Mesodermal cell (in vitro differentiated cells): ENCODE measurements at regions not wholly inside any gene's neighbourhood (a gene's known extent, or its start where the extent isn't known, plus 50 kb on each side); places are given as distances from the start of the nearest gene placed in this dataset.

Experiments
- H3K27ac ChIP-seq: 2 replicates; pipeline ENCODE4 v1.7.0; 2013; ENCODE audit warnings: mild to moderate bottlenecking, low read depth, low read length, moderate library complexity; ENCODE audit not compliant: severe bottlenecking
- H3K36me3 ChIP-seq: 2 replicates; pipeline ENCODE4 v1.7.1; 2013; ENCODE audit warnings: mild to moderate bottlenecking, low read length, moderate library complexity; ENCODE audit not compliant: control insufficient read depth, insufficient read depth
- H3K4me1 ChIP-seq: one replicate; pipeline ENCODE4 v1.7.1; 2013; ENCODE audit warnings: mild to moderate bottlenecking, low read length; ENCODE audit not compliant: insufficient read depth, control insufficient read depth, poor library complexity, severe bottlenecking
- H3K4me3 ChIP-seq: 2 replicates; pipeline ENCODE4 v1.7.0; 2013; ENCODE audit warnings: low read length, control low read depth, mild to moderate bottlenecking; ENCODE audit not compliant: insufficient read depth, poor library complexity, severe bottlenecking; ENCODE audit errors: extremely low read depth
- H3K9me3 ChIP-seq: 2 replicates; pipeline ENCODE4 v1.7.1; 2013; ENCODE audit warnings: mild to moderate bottlenecking, low read length, moderate library complexity; ENCODE audit not compliant: control insufficient read depth
- WGBS, 2 experiments: methylation state at CpG; one replicate each; pipeline ENCODE4 v1.1.5; 2013; ENCODE audit warnings: missing lambda C conversion rate in 2 of 2; ENCODE audit not compliant: insufficient coverage in 2 of 2; 5-methylcytosine and 5-hydroxymethylcytosine counted together

DNA sequence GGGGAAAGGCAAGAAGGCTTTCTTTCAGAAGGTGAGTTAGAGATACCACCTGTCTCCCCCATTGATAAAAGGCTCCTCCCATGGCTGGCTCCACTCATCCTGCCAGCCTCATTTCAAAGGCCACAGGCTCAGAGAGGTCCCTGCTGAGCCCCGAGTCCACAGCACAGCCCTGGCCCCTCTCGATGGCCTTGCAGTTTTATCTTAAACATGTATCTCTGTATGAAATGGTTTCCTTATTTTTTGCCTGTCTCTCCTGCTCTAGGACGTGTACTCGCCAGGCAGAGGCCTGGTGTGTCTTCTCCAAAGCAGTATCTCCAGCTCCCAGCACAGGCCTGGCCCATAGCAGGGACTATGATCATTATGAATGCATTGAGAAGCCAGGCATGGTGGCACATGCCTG is 160.5 kb upstream of the NSMCE3 start:
- no peak overlapping the region for H3K4me3 ChIP-seq
- WGBS, 2 experiments, result 93 to 100% methylated on average over 2 of the region's 4 CpGs
- no peak overlapping the region for H3K27ac ChIP-seq
- H3K9me3 ChIP-seq, result no peaks in the 10 kb centered on the region
- peaks cover 6% of the 10 kb centered on the region for H3K4me1 ChIP-seq
- H3K36me3 ChIP-seq, result no peaks in the 10 kb centered on the region

DNA sequence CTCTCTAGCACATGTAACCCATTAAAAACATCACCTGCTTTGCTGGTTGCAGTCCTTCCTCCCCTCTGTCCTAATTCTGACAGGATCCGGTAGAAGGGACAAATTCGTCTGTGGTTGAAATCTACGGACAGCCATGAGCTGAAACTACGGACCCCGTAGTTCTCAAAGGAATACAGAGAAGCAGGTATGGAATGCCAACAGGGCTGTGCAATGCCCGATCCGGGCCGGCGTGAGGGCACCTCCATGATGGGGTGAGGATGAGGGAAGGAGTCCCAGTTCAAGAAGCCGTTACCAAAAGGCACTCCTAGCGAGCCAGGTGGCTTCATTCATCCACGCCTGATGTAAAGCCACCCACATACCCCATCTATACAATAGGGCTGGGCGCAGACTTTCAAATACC is 160.0 kb upstream of the NSMCE3 start:
- WGBS, 2 experiments, result 86 to 90% methylated on average over 8 to 12 of the region's 13 CpGs
- H3K36me3 ChIP-seq, result no peaks in the 10 kb centered on the region
- no peak overlapping the region for H3K4me3 ChIP-seq
- no peaks in the 10 kb centered on the region for H3K9me3 ChIP-seq
- no peak overlapping the region for H3K27ac ChIP-seq
- H3K4me1 ChIP-seq, result peaks cover 6% of the 10 kb centered on the region

DNA sequence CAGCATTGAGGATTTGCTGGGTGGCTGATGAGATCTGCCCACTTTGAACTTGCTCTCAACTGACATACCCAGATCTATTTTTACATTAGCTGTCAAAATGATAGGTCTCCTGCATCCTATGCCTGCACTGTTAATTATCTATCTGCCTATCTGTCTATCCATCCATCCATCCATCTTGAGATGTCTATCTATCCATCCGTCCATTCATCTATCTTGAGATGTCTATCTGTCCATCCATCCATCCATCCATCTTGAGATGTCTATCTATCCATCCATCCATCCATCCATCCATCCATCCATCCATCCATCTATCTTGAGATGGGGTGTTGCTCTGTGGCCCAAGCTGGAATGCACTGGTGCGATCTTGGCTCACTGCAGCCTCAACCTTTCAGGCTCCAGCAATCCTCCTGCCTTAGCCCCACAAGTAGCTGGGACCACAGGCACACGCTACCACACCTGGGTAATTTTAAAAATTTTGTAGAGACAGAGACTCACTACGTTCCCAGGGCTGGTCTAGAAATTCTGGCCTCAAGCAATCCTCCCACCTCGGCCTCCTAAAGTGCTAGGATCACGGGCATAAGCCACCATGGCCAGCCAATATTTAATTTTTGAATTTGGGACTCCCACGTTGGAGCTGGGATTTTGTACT is 159.4 kb upstream of the NSMCE3 start:
- Histone ChIP-seq H3K4me3 (no peak overlapping the region), H3K27ac (no peak overlapping the region), H3K9me3 (no peaks in the 10 kb centered on the region), H3K4me1 (peaks cover 1% of the 10 kb centered on the region), H3K36me3 (no peaks in the 10 kb centered on the region)
- WGBS, 2 experiments, result 92 to 96% methylated on average over 5 to 7 of the region's 7 CpGs

DNA sequence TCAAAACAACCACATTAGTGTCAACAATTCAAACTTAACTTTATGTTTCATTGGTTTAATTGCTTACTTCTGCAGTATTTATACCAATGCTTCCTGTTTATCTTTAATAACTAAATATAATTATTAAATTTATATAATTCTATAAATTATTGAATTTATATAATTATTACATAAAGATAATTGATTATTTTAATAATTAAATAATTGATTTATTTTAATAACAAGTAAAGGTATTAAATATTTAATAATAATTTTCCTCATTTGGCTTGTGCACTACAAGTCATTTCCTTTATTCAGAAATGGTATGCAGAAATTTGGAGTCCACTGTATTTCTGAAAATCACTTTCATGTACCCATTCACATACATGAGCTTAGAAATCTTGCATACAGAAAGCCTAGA is 156.2 kb upstream of the NSMCE3 start:
- H3K36me3 ChIP-seq, result no peaks in the 10 kb centered on the region
- H3K9me3 ChIP-seq, result no peaks in the 10 kb centered on the region
- H3K4me3 ChIP-seq, result no peak overlapping the region
- H3K27ac ChIP-seq, result no peak overlapping the region
- no peaks in the 10 kb centered on the region for H3K4me1 ChIP-seq

DNA sequence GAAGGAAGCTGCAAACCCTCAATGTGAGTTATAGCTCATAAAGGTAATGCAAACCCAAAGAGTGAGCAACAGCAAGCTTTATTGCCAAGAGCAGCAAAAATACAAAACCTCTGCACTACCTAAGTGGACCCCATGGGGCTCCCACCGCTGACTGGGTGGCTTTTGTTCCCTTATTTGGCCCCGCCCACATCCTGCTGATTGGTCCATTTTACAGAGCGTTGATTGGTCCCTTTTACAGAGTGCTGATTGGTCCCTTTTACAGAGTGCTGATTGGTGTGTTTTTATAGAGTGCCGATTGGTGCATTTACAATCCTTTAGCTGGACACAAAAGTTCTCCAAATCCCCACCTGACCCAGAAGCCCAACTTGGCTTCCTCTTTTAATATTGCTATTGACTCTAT is 154.5 kb upstream of the NSMCE3 start:
- WGBS, 2 experiments, result 67 to 96% methylated on average over 1 to 3 of the region's 4 CpGs
- Histone ChIP-seq H3K36me3 (no peaks in the 10 kb centered on the region), H3K4me1 (peaks cover 10% of the 10 kb centered on the region), H3K9me3 (no peaks in the 10 kb centered on the region), H3K27ac (no peak overlapping the region), H3K4me3 (no peak overlapping the region)

DNA sequence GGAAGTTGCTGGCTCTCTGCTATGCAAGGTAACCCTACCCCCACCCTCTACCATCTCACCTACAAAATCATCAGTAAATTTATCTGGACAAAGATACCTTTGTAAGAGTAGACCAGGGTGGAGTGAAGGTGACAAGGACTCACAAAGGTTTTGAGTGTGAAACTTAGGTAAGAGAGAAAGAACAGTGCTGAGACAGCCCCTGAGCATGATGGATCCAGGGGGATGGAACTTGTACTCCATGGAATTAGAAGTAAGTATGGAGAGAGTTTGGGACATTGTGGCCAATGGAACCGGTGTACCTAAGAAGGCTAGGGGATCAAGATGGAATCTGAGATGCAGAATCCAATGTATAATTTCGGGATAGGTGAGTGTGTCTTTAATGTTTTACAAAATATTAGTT is 153.0 kb upstream of the NSMCE3 start:
- Histone ChIP-seq H3K4me1 (peaks cover 10% of the 10 kb centered on the region), H3K36me3 (no peaks in the 10 kb centered on the region), H3K9me3 (no peaks in the 10 kb centered on the region), H3K4me3 (no peak overlapping the region), H3K27ac (no peak overlapping the region)
- 92 to 100% methylated on average over 1 of the region's 2 CpGs for WGBS, 2 experiments

DNA sequence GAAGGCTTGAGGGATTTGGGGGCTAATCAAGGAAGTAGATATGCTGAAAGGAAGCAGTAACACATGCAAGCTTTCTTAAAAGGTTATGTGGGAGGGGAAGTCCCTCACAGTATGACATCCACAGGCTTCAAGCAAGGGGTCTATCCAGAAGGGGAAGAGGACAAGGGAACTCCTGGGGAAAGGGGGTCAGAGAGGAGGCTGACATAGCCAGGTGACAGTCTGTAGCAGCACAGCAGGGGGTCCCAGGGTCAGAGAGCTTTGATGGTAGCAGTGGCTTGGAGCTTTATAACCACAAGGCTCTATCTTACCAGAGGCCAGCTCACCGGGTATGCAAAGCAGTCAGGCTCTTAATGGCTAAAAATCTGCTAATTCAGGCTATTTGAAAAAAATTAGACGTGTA is 150.6 kb upstream of the NSMCE3 start:
- H3K4me3 ChIP-seq, result no peak overlapping the region
- peaks cover 10% of the 10 kb centered on the region for H3K4me1 ChIP-seq
- 31 to 77% methylated on average over 2 of the region's 2 CpGs for WGBS, 2 experiments
- H3K27ac ChIP-seq, result no peak overlapping the region
- no peaks in the 10 kb centered on the region for H3K36me3 ChIP-seq
- no peaks in the 10 kb centered on the region for H3K9me3 ChIP-seq

DNA sequence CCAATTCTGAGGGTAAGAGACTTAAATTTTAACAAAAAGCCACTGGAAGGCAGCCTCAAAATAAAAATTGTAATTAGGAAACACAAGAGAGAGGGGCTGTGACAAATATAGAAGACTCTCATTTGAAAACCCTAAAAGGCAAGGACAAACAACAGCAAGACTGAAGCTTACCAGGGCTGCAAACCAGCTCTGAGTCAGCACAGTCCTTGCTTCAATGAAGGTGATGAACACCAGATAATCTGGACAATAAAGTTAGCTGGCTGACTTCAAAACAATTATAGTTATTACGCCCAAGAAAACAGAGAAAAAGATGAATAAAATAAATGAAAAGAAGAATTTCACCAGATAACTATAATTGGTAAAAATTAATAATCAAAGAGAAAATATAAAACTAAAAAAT is 149.3 kb upstream of the NSMCE3 start:
- WGBS, 2 experiments, result no CpG with 5 or more reads among the region's 1 CpG
- H3K27ac ChIP-seq, result no peak overlapping the region
- peaks cover 10% of the 10 kb centered on the region for H3K4me1 ChIP-seq
- no peaks in the 10 kb centered on the region for H3K36me3 ChIP-seq
- H3K9me3 ChIP-seq, result no peaks in the 10 kb centered on the region
- H3K4me3 ChIP-seq, result no peak overlapping the region

DNA sequence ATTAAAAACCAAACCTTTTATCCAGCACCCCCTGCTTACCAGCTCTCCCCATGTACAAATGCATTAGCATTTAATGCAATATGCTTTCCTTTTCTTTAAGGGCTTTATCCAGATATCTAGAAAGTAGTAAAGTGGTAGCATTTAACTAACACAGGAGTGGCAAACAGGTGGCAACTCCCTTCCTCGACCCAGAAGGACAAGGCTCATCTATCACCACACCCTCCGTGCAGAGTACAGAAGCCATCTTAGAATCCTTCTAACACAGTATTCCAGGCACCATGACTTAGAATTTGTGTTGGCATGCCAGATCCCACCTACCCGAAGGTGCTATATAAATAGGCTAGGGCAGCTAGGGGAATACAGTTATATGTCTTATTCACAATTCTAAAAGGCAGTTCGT is 148.6 kb upstream of the NSMCE3 start:
- Histone ChIP-seq H3K36me3 (no peaks in the 10 kb centered on the region), H3K4me3 (no peak overlapping the region), H3K4me1 (peaks cover 10% of the 10 kb centered on the region), H3K27ac (no peak overlapping the region), H3K9me3 (no peaks in the 10 kb centered on the region)
- 87% methylated on average over 2 of the region's 4 CpGs; no CpG with 5 or more reads in 1 of the 2 experiments for WGBS, 2 experiments

DNA sequence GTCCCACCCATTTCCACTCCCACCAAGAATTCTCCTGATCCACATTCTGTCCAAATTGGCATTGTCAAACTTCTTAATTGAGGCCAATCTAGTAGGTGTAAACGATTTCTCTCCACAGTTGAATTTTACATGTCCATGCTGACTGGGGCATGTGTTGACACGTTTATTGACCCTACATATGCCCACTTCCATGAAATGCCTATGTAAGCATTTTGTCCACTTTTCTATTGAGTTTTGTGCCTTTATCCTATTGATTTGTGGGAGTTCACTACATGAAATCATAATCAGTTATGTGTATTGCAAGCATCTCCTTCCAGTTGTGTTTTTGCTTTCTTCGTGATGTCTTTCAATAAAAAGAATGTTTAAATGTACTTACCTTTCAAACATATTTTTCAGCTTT is 141.7 kb upstream of the NSMCE3 start:
- no peaks in the 10 kb centered on the region for H3K9me3 ChIP-seq
- H3K36me3 ChIP-seq, result no peaks in the 10 kb centered on the region
- no peak overlapping the region for H3K4me3 ChIP-seq
- 100% methylated on average over 2 of the region's 3 CpGs; no CpG with 5 or more reads in 1 of the 2 experiments for WGBS, 2 experiments
- no peak overlapping the region for H3K27ac ChIP-seq
- H3K4me1 ChIP-seq, result no peaks in the 10 kb centered on the region

DNA sequence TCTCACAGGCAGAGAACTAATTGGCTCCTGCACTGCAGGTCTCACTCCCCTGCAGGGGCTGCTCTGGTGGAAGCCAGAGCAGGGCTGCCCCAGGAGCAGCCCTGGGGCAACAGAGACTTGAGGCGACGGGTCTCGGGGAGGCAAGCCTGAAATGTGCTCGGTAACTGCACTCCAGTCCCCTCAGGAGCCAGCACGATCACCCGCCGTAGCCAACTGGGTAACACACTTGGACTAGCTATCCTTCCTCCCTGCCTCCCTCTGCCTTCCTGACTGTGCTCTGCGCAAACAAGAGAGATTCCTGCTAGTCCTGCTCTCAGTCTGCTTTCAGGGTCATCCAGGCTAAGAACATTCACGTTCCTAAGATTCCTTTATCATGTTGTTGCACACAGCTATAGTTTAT is 140.7 kb upstream of the NSMCE3 start:
- H3K4me3 ChIP-seq, result no peak overlapping the region
- no peaks in the 10 kb centered on the region for H3K36me3 ChIP-seq
- H3K27ac ChIP-seq, result no peak overlapping the region
- H3K9me3 ChIP-seq, result no peaks in the 10 kb centered on the region
- WGBS, 2 experiments, result 67 to 74% methylated on average over 6 to 9 of the region's 9 CpGs
- no peaks in the 10 kb centered on the region for H3K4me1 ChIP-seq
